Suprapubic skin (tissue), 4 donors: ENCODE measurements at regions not wholly inside any gene's neighbourhood (a gene's known extent, or its start where the extent isn't known, plus 50 kb on each side); places are given as distances from the start of the nearest gene placed in this dataset.

Source experiments
- CTCF ChIP-seq, 2 donors: fragments of 200-600 bp in 1 of 2; fragments of 450-650 bp in 1 of 2; sonication (generic) in 1 of 2; IDR thresholded peaks; one replicate each; pipeline ENCODE4 v1.5.1; 2016 to 2019; ENCODE audit warnings: antibody characterized with exemption in 2 of 2, mild to moderate bottlenecking in 1 of 2, moderate library complexity in 1 of 2
- EP300 ChIP-seq: sonication (generic); formaldehyde crosslinking; IDR thresholded peaks from one replicate; pipeline ENCODE4 v1.6.1; 2017; ENCODE audit warnings: antibody characterized with exemption
- POLR2A ChIP-seq, 2 donors: fragments of 450-650 bp; IDR thresholded peaks; one replicate each; pipeline ENCODE4 v1.6.1; 2017; ENCODE audit warnings: antibody characterized with exemption in 2 of 2, mild to moderate bottlenecking in 2 of 2, moderate library complexity in 2 of 2
- POLR2AphosphoS5 ChIP-seq, 3 donors: sonication (generic); formaldehyde crosslinking; IDR thresholded peaks; one replicate each; pipeline ENCODE4 v1.6.1; 2017; ENCODE audit warnings: antibody characterized with exemption in 3 of 3

GRCh38 chr11:104614961-104615360 is 283.3 kb downstream of the CASP12 start:
- TF ChIP-seq CTCF (IDR thresholded peaks at IDR 0.05) (no peak), EP300 (no peak), POLR2A (IDR thresholded peaks at IDR 0.05) (no peak), POLR2AphosphoS5 (IDR thresholded peaks at IDR 0.05) (no peak)
